ENCODE measurements at regions not wholly inside any gene's neighbourhood (a gene's known extent, or its start where the extent isn't known, plus 50 kb on each side); places are given as distances from the start of the nearest gene placed in this dataset.

DNA sequence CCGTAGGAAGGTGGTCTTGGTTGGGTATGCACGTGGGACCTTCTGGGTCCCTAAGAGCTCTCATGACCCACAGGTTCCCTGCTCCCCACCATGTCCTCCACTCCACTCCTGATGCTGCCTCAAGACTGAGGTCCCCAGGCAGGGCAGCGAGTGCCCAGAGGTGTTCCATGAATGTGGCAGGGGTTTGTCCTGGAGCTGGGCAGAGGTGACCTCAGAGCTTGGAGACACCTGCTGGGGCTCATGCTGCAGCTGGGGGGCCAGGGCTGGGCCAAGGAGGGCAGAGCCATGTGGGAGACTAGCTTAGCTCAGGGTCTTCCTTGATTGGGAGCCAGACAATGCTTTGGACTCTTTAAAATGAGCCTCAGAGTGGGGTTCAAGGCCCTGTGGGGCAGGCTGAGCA is 74.0 kb upstream of the PITX1 start:
- H4K20me1 ChIP-seq (ENCODE audit: insufficient read depth, low read length) = no peaks in the 10 kb centered on the region
- TF ChIP-seq, protein P1, sequence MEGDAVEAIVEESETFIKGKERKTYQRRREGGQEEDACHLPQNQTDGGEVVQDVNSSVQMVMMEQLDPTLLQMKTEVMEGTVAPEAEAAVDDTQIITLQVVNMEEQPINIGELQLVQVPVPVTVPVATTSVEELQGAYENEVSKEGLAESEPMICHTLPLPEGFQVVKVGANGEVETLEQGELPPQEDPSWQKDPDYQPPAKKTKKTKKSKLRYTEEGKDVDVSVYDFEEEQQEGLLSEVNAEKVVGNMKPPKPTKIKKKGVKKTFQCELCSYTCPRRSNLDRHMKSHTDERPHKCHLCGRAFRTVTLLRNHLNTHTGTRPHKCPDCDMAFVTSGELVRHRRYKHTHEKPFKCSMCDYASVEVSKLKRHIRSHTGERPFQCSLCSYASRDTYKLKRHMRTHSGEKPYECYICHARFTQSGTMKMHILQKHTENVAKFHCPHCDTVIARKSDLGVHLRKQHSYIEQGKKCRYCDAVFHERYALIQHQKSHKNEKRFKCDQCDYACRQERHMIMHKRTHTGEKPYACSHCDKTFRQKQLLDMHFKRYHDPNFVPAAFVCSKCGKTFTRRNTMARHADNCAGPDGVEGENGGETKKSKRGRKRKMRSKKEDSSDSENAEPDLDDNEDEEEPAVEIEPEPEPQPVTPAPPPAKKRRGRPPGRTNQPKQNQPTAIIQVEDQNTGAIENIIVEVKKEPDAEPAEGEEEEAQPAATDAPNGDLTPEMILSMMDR (IDR thresholded peaks at IDR 0.05; ENCODE audit: extremely low read depth, low read depth, low read length) = no peak
- no peak overlapping the region for H3K27ac ChIP-seq (ENCODE audit: low read depth, low read length)
- H3K9me3 ChIP-seq (ENCODE audit: low read depth, low read length) = no peaks in the 10 kb centered on the region
- no peak overlapping the region for H2AFZ ChIP-seq (ENCODE audit: low read length)
- no peaks in the 10 kb centered on the region for H3K36me3 ChIP-seq (ENCODE audit: insufficient read depth, low read length)
- DNase-seq (ENCODE audit: insufficient read length, low spot score, missing footprints) = no peak
- H3K79me2 ChIP-seq (ENCODE audit: insufficient read depth, low read length) = no peaks in the 10 kb centered on the region
- H3K27me3 ChIP-seq (ENCODE audit: insufficient read depth, low read length) = no peaks in the 10 kb centered on the region
- no peak overlapping the region for H3K4me2 ChIP-seq (ENCODE audit: insufficient read depth, low read length)
- H3K4me1 ChIP-seq (ENCODE audit: insufficient read depth, low read length) = no peaks in the 10 kb centered on the region
- no peak overlapping the region for H3K4me3 ChIP-seq (ENCODE audit: insufficient read depth, low read length)

DNA sequence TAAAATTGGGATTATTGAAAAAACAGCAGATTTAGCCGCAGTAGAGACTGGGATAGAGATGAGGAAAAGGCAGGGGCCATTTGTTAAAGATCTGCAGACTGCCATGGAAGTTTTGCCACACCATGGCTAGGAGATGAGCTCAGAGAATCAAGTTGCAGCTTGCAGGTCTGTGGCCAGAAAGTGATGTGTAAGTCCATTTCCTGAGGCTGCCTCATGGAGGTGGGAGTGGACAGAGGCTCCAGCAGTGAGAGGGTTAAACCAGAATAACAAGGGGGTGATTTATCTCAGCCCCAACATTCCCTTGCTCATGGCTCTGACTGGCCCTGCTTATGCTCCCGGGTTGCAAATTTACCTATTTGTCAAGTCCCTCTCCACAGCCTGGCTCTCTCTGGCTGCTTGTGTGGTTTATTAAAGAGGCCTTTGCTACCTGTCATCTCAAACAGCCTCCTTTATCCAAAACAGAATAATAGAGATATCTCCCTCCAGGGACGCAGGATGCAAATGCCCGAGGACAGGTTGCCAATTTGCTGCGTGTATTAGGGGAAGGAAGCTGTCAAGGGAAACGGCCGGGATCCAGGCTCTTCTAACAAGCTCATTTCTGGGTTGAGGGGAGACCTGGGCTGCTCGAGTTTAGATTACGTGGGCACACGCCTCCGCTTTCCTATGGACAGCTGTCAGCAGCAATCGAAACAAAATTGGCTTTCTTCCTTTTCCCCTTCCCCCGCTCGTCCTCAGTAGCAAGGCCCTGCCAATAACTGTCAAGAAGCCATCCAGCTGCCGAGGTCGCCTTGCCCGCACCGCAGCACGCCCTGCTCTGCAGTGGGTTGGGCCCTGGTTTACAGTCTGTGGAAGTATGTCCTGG is 72.8 kb upstream of the PITX1 start:
- DNase-seq (ENCODE audit: insufficient read length, low spot score, missing footprints) = peak; percentile 32
- H3K27me3 ChIP-seq (ENCODE audit: insufficient read depth, low read length) = no peaks in the 10 kb centered on the region
- H3K9me3 ChIP-seq (ENCODE audit: low read depth, low read length) = no peaks in the 10 kb centered on the region

DNA sequence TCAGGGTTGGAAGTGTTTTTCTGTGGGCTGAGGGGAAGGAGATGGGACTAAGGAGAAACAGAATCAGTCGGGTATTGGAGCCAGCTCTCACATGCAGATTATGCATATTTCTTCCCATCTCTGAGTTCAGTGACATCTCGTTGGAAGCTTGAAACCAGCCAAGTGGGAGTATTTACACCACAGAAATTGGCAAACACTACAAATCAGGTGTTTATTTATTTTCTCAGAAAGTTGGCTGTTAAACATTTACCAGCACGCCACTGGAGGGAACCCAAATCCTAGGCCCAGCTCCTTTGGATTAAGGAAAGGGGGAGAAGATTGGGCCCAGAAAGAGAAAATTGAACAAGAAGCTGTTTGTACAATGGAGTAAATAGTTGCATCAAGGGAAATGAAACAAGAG is 72.1 kb upstream of the PITX1 start:
- Histone ChIP-seq H3K36me3 (ENCODE audit: insufficient read depth, low read length) (no peaks in the 10 kb centered on the region), H3K4me1 (ENCODE audit: insufficient read depth, low read length) (no peaks in the 10 kb centered on the region), H2AFZ (ENCODE audit: low read length) (no peak overlapping the region), H3K9me3 (ENCODE audit: low read depth, low read length) (no peaks in the 10 kb centered on the region), H3K79me2 (ENCODE audit: insufficient read depth, low read length) (no peaks in the 10 kb centered on the region), H4K20me1 (ENCODE audit: insufficient read depth, low read length) (no peaks in the 10 kb centered on the region), H3K27ac (ENCODE audit: low read depth, low read length) (no peak overlapping the region), H3K27me3 (ENCODE audit: insufficient read depth, low read length) (no peaks in the 10 kb centered on the region), H3K4me3 (ENCODE audit: insufficient read depth, low read length) (no peak overlapping the region), H3K4me2 (ENCODE audit: insufficient read depth, low read length) (no peak overlapping the region)
- TF ChIP-seq, protein P1 (IDR thresholded peaks at IDR 0.05; ENCODE audit: extremely low read depth, low read depth, low read length) = no peak
- no peak for DNase-seq (ENCODE audit: insufficient read length, low spot score, missing footprints)

More for the DNA sequence above, 72.8 kb upstream of the PITX1 start:
- Histone ChIP-seq H3K36me3 (ENCODE audit: insufficient read depth, low read length) (no peaks in the 10 kb centered on the region), H3K4me3 (ENCODE audit: insufficient read depth, low read length) (no peak overlapping the region), H3K79me2 (ENCODE audit: insufficient read depth, low read length) (no peaks in the 10 kb centered on the region), H2AFZ (ENCODE audit: low read length) (no peak overlapping the region), H3K4me1 (ENCODE audit: insufficient read depth, low read length) (no peaks in the 10 kb centered on the region), H3K27ac (ENCODE audit: low read depth, low read length) (no peak overlapping the region), H4K20me1 (ENCODE audit: insufficient read depth, low read length) (no peaks in the 10 kb centered on the region), H3K4me2 (ENCODE audit: insufficient read depth, low read length) (no peak overlapping the region)
- TF ChIP-seq, protein P1 (IDR thresholded peaks at IDR 0.05; ENCODE audit: extremely low read depth, low read depth, low read length) = no peak

DNA sequence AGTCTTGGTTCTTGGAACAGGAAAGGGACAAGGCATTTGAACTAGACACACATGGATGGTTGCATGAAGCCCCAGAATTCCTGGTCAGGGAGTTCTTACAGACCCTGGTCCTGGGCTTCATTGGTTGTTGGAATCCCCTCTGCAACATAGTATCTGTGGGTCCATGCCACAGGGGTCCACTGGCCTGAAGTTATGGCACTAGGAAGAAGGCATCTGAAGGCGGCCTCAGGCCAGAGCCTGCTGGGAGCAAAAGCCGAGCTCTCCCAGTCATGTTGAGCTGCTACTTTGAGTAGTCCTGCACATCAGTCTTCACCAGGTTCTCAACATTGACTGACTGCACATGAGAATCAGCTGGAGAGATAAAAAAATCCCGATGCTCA is 71.1 kb upstream of the PITX1 start:
- Histone ChIP-seq H3K79me2 (ENCODE audit: insufficient read depth, low read length) (no peaks in the 10 kb centered on the region), H3K36me3 (ENCODE audit: insufficient read depth, low read length) (no peaks in the 10 kb centered on the region), H3K4me3 (ENCODE audit: insufficient read depth, low read length) (no peak overlapping the region), H3K27ac (ENCODE audit: low read depth, low read length) (no peak overlapping the region), H4K20me1 (ENCODE audit: insufficient read depth, low read length) (no peaks in the 10 kb centered on the region), H3K4me1 (ENCODE audit: insufficient read depth, low read length) (no peaks in the 10 kb centered on the region), H3K9me3 (ENCODE audit: low read depth, low read length) (no peaks in the 10 kb centered on the region), H3K27me3 (ENCODE audit: insufficient read depth, low read length) (no peaks in the 10 kb centered on the region), H3K4me2 (ENCODE audit: insufficient read depth, low read length) (no peak overlapping the region), H2AFZ (ENCODE audit: low read length) (no peak overlapping the region)
- TF ChIP-seq, protein P1 (IDR thresholded peaks at IDR 0.05; ENCODE audit: extremely low read depth, low read depth, low read length) = no peak
- no peak for DNase-seq (ENCODE audit: insufficient read length, low spot score, missing footprints)
